ENCODE measurements at regions not wholly inside any gene's neighbourhood (a gene's known extent, or its start where the extent isn't known, plus 50 kb on each side); places are given as distances from the start of the nearest gene placed in this dataset.

DNA sequence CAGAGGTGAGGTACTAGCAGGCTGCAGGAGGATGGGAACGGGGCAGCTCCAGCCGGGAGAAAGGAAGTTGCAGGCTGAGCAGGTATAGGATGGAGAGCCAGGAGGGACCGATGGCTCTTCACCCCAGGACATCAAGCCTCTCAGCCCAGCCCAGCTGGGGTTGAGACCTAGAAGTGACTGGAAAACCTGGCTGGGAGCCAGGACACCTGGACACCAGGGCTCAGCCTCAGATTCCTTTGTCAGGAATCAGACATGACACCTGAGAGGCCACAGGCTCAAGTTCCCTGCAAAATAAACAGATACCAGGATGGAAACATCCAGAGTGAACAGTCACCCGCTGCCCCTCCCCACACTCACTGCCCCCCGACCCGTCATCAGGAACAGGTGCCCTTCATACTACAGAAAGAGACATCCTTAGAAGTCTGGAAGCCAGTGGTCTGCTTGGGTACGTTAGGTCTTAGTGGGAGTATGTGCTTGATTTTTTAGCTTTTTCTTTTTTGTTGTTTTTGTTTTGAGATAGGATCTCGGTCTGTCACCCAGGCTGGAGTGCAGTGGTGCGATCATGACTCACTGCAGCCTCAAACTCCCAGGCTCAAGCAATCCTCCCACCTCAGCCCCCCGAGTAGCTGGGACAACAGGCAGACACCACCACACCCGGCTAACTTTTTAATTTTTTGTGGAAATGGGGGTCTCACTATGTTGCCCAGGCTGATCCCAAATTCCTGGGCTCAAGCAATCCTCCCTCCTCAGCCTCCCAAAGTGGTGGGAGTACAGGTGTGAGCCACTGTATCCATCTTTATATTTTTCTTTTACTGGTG, 74.5 kb upstream of the CALM2 start:
- no peak for TF ChIP-seq EZH2 (IDR thresholded peaks at IDR 0.05; ENCODE audit: insufficient read depth, poor library complexity, severe bottlenecking)
- TF ChIP-seq EZH2phosphoT487 (IDR thresholded peaks at IDR 0.05; ENCODE audit: insufficient read depth, low read depth) = no peak
- H3K79me2 ChIP-seq (ENCODE audit: insufficient read depth) = no peaks in the 10 kb centered on the region
- no peak for DNase-seq
- no peaks in the 10 kb centered on the region for H3F3A ChIP-seq (ENCODE audit: insufficient read depth)
- no peak overlapping the region for H3K4me3 ChIP-seq
- H3K4me2 ChIP-seq (ENCODE audit: unreplicated experiment) = no peak overlapping the region
- no peaks in the 10 kb centered on the region for H3K9me2 ChIP-seq (ENCODE audit: insufficient read depth)
- no peak overlapping the region for H2AFZ ChIP-seq
- in situ Hi-C loops (cut with MboI) = no loop called here
- H4K20me1 ChIP-seq (ENCODE audit: insufficient read depth) = no peaks in the 10 kb centered on the region
- H3K27ac ChIP-seq = no peak overlapping the region
- no peaks in the 10 kb centered on the region for H3K27me3 ChIP-seq (replicated peaks; ENCODE audit: insufficient read depth)
- no peaks in the 10 kb centered on the region for H3K36me3 ChIP-seq (ENCODE audit: low read depth)
- H3K9me3 ChIP-seq (ENCODE audit: low read depth) = no peaks in the 10 kb centered on the region
- no peak overlapping the region for H3K9ac ChIP-seq
- peaks cover 7% of the 10 kb centered on the region; the same call in 1 of the 2 replicates for H3K4me1 ChIP-seq (ENCODE audit: insufficient read depth)
- 79 to 80% methylated on average over 11 of the region's 11 CpGs for WGBS, 2 experiments (ENCODE audit: low coverage in 1 of 2, low lambda C conversion rate in 2 of 2, missing lambda C conversion rate in 2 of 2)

DNA sequence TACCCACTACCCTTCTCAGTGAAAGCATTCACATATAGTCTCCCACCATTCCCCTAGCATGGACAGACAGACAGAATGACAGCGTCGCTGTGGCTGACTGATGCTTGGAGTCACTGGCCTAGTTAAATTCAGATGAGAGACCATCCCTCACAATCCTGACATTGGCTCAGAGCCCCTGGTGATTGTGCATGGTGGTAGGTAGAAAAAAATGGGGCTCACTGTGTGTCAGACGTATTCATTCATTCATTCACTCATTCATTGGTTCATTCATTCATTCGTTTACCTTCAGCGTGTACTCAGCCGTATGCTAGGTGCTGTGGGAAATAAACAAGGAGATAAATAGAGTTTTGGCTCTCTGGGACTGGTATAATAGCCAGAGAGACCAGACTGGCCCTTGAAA, 73.6 kb upstream of the CALM2 start:
- H4K20me1 ChIP-seq (ENCODE audit: insufficient read depth) = no peaks in the 10 kb centered on the region
- H3F3A ChIP-seq (ENCODE audit: insufficient read depth) = no peaks in the 10 kb centered on the region
- DNase-seq = no peak
- H3K36me3 ChIP-seq (ENCODE audit: low read depth) = no peaks in the 10 kb centered on the region
- H3K4me1 ChIP-seq (ENCODE audit: insufficient read depth) = peaks cover 7% of the 10 kb centered on the region; the same call in 1 of the 2 replicates
- H3K27me3 ChIP-seq (replicated peaks; ENCODE audit: insufficient read depth) = no peaks in the 10 kb centered on the region
- H3K9ac ChIP-seq = no peak overlapping the region
- no peak overlapping the region for H3K27ac ChIP-seq
- in situ Hi-C loops (cut with MboI) = no loop called here
- no peaks in the 10 kb centered on the region for H3K9me3 ChIP-seq (ENCODE audit: low read depth)
- H3K4me3 ChIP-seq = no peak overlapping the region
- 92 to 93% methylated on average over 6 of the region's 6 CpGs for WGBS, 2 experiments (ENCODE audit: low coverage in 1 of 2, low lambda C conversion rate in 2 of 2, missing lambda C conversion rate in 2 of 2)
- no peak overlapping the region for H2AFZ ChIP-seq
- H3K4me2 ChIP-seq (ENCODE audit: unreplicated experiment) = no peak overlapping the region
- no peaks in the 10 kb centered on the region for H3K9me2 ChIP-seq (ENCODE audit: insufficient read depth)
- TF ChIP-seq EZH2 (IDR thresholded peaks at IDR 0.05; ENCODE audit: insufficient read depth, poor library complexity, severe bottlenecking) = no peak
- no peak for TF ChIP-seq EZH2phosphoT487 (IDR thresholded peaks at IDR 0.05; ENCODE audit: insufficient read depth, low read depth)
- no peaks in the 10 kb centered on the region for H3K79me2 ChIP-seq (ENCODE audit: insufficient read depth)

DNA sequence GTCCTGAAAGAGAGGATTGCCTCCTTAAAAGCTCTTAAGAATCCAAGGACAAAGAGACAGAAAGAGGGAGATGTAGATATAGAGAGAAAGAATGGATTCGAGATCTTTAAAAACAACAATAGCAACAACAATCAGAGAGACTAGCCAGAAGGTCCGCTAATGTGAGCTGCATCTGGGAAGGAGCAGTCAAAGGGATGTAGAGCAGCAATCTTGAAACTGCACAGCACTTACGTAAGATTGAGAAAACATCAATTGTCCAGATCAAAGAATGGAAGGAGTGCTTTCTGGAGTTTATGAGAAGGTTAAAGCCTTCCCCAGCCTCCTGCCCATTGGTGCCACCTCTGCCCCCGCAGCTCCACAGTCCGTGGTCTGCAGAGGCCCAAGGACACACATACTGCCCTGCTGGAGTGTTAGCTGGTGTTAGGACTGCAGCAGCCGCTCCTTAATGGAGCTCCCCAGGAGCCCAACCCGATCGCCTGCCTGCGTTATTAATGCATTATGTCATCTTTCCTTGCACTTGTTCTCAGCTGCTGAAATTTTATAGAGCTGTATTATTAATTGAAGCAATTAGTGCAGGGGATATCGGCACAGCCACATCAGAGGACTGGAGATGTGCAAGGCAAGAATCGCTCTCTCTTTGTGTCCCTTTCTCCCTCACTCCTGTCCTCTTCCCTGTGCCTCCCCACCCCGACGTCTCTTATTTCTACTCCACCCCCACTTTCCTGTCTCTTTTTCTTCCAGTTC, 73.0 kb upstream of the CALM2 start:
- in situ Hi-C loops (cut with MboI) = no loop called here
- Histone ChIP-seq H3K4me2 (ENCODE audit: unreplicated experiment) (no peak overlapping the region), H3K4me3 (no peak overlapping the region), H3K9ac (no peak overlapping the region), H3K4me1 (ENCODE audit: insufficient read depth) (peaks cover 7% of the 10 kb centered on the region; the same call in 1 of the 2 replicates), H3K36me3 (ENCODE audit: low read depth) (no peaks in the 10 kb centered on the region), H3K79me2 (ENCODE audit: insufficient read depth) (no peaks in the 10 kb centered on the region), H3K9me2 (ENCODE audit: insufficient read depth) (no peaks in the 10 kb centered on the region), H3K27me3 (replicated peaks; ENCODE audit: insufficient read depth) (no peaks in the 10 kb centered on the region), H3F3A (ENCODE audit: insufficient read depth) (no peaks in the 10 kb centered on the region), H3K9me3 (ENCODE audit: low read depth) (no peaks in the 10 kb centered on the region), H2AFZ (no peak overlapping the region), H3K27ac (no peak overlapping the region), H4K20me1 (ENCODE audit: insufficient read depth) (no peaks in the 10 kb centered on the region)
- WGBS, 2 experiments (ENCODE audit: low coverage in 1 of 2, low lambda C conversion rate in 2 of 2, missing lambda C conversion rate in 2 of 2) = 33 to 34% methylated on average over 12 to 13 of the region's 13 CpGs
- TF ChIP-seq EZH2phosphoT487 (IDR thresholded peaks at IDR 0.05; ENCODE audit: insufficient read depth, low read depth) (no peak), EZH2 (IDR thresholded peaks at IDR 0.05; ENCODE audit: insufficient read depth, poor library complexity, severe bottlenecking) (no peak)
- peak; percentile 60 for DNase-seq

DNA sequence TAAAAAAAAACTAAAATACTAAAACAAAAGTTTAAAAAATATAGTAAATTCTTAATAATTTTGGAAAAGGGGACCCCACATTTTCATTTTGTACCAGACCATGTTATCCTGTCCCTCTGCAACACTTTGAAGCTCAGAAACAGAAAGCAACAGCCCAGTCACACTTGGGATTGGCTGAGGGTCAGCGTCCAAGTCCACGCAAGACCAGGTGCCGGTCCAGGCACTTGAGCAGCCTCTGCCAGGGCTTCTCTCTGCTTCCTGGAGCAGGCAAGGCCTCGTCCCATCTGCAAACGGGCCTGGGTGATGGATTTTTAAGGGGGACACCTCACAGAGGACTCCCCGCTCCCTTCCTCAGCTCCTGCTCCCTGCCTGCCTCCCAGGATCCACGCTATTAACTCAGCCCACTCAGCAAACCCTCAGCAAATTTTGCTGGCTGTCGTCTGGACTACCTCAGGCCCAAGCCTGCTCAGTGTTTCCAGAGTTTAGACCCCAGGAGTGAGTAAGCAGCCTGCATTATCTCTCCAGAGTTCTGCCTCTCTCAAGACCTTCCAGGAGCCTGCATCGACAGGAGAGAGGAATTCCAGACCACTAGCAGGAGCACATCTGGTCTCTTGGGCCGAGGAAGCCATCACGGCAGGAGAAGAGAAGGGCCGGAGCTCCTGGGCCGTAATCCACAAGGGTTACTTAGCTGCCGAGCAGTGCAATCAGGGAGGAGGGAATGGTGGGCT, 67.4 kb upstream of the CALM2 start:
- Histone ChIP-seq H3K9me3 (ENCODE audit: low read depth) (no peaks in the 10 kb centered on the region), H3K4me3 (no peak overlapping the region), H3F3A (ENCODE audit: insufficient read depth) (no peaks in the 10 kb centered on the region), H3K36me3 (ENCODE audit: low read depth) (no peaks in the 10 kb centered on the region), H2AFZ (no peak overlapping the region), H3K4me1 (ENCODE audit: insufficient read depth) (no peaks in the 10 kb centered on the region), H4K20me1 (ENCODE audit: insufficient read depth) (no peaks in the 10 kb centered on the region), H3K27ac (no peak overlapping the region), H3K9me2 (ENCODE audit: insufficient read depth) (no peaks in the 10 kb centered on the region), H3K9ac (no peak overlapping the region), H3K79me2 (ENCODE audit: insufficient read depth) (no peaks in the 10 kb centered on the region), H3K27me3 (replicated peaks; ENCODE audit: insufficient read depth) (no peaks in the 10 kb centered on the region), H3K4me2 (ENCODE audit: unreplicated experiment) (no peak overlapping the region)
- in situ Hi-C loops (cut with MboI) = no loop called here
- WGBS, 2 experiments (ENCODE audit: low coverage in 1 of 2, low lambda C conversion rate in 2 of 2, missing lambda C conversion rate in 2 of 2) = 77 to 81% methylated on average over 14 of the region's 14 CpGs
- no peak for DNase-seq
- no peak for TF ChIP-seq EZH2phosphoT487 (IDR thresholded peaks at IDR 0.05; ENCODE audit: insufficient read depth, low read depth)
- TF ChIP-seq EZH2 (IDR thresholded peaks at IDR 0.05; ENCODE audit: insufficient read depth, poor library complexity, severe bottlenecking) = no peak
